Lower lobe of right lung (tissue), 2 donors: ENCODE measurements at regions not wholly inside any gene's neighbourhood (a gene's known extent, or its start where the extent isn't known, plus 50 kb on each side); places are given as distances from the start of the nearest gene placed in this dataset.

Experiments used
- ATAC-seq, 2 donors: fragments of 200-7000 bp; cut with Tn5 transposase; one replicate each; pipeline ENCODE4 v1.9.1; 2020 to 2022; ENCODE audit warnings: mild to moderate bottlenecking in 2 of 2, moderate library complexity in 2 of 2
- DNase-seq: peaks from one replicate; pipeline ENCODE4 v3.0.0-alpha.2; 2020
- H3K27ac ChIP-seq: fragments of 200-600 bp; one replicate; pipeline ENCODE4 v1.8.0; 2022
- H3K27me3 ChIP-seq: fragments of 200-600 bp; one replicate; pipeline ENCODE4 v1.8.0; 2022; ENCODE audit warnings: low read depth
- H3K36me3 ChIP-seq: fragments of 200-600 bp; one replicate; pipeline ENCODE4 v1.8.0; 2022; ENCODE audit warnings: mild to moderate bottlenecking
- H3K4me1 ChIP-seq: fragments of 200-600 bp; one replicate; pipeline ENCODE4 v1.8.0; 2022
- H3K4me3 ChIP-seq: fragments of 200-600 bp; one replicate; pipeline ENCODE4 v1.8.0; 2022; ENCODE audit warnings: mild to moderate bottlenecking
- H3K9me3 ChIP-seq: fragments of 200-600 bp; one replicate; pipeline ENCODE4 v1.8.0; 2022
- CTCF ChIP-seq: fragments of 200-600 bp; IDR thresholded peaks from one replicate; pipeline ENCODE4 v1.8.0; 2022; ENCODE audit warnings: antibody characterized with exemption, mild to moderate bottlenecking
- intact Hi-C: fragments of 100-400 bp; cut with DNase I; formaldehyde crosslinking; loops from one replicate; pipeline ENCODE4 v1.11.0; 2022
- donor health status: DM: no; HTN: yes; CAD: no; lungs with severe emphysema.

- no peaks in the 10 kb centered on the region for H3K9me3 ChIP-seq
- H3K27ac ChIP-seq = no peak overlapping the region
- DNase-seq = no peak
- H3K4me1 ChIP-seq = no peaks in the 10 kb centered on the region
- H3K27me3 ChIP-seq = no peaks in the 10 kb centered on the region
- H3K36me3 ChIP-seq = no peaks in the 10 kb centered on the region
- intact Hi-C loops = no loop called here
- H3K4me3 ChIP-seq = no peak overlapping the region
- TF ChIP-seq CTCF = no peak
- ATAC-seq = no peak
Measured at GRCh38 chr22:49571326-49571725, 256.3 kb downstream of the BRD1 start.

GRCh38 chr22:49570032-49570848 is 257.4 kb downstream of the BRD1 start:
- no peak for ATAC-seq
- TF ChIP-seq CTCF = no peak
- H3K4me3 ChIP-seq = no peak overlapping the region
- H3K9me3 ChIP-seq = no peaks in the 10 kb centered on the region
- no peaks in the 10 kb centered on the region for H3K4me1 ChIP-seq
- no peaks in the 10 kb centered on the region for H3K27me3 ChIP-seq
- H3K36me3 ChIP-seq = no peaks in the 10 kb centered on the region
- peak; percentile 10 for DNase-seq
- intact Hi-C loops = no loop called here
- no peak overlapping the region for H3K27ac ChIP-seq

- no peak overlapping the region for H3K27ac ChIP-seq
- H3K27me3 ChIP-seq = no peaks in the 10 kb centered on the region
- no peaks in the 10 kb centered on the region for H3K9me3 ChIP-seq
- H3K4me1 ChIP-seq = no peaks in the 10 kb centered on the region
- no peak overlapping the region for H3K4me3 ChIP-seq
- TF ChIP-seq CTCF = no peak
- ATAC-seq (no peak), DNase-seq (no peak)
- no peaks in the 10 kb centered on the region for H3K36me3 ChIP-seq
- intact Hi-C loops = no loop called here
Measured at GRCh38 chr22:49569286-49570031, 258.2 kb downstream of the BRD1 start.

GRCh38 chr22:49568751-49569285 is 258.9 kb downstream of the BRD1 start:
- no peak for TF ChIP-seq CTCF
- Histone ChIP-seq H3K27ac (no peak overlapping the region), H3K4me1 (no peaks in the 10 kb centered on the region), H3K4me3 (no peak overlapping the region), H3K9me3 (no peaks in the 10 kb centered on the region), H3K36me3 (no peaks in the 10 kb centered on the region), H3K27me3 (no peaks in the 10 kb centered on the region)
- ATAC-seq (no peak), DNase-seq (no peak)
- intact Hi-C loops = no loop called here

- Histone ChIP-seq H3K9me3 (no peaks in the 10 kb centered on the region), H3K4me3 (no peak overlapping the region), H3K4me1 (no peaks in the 10 kb centered on the region), H3K27me3 (no peaks in the 10 kb centered on the region), H3K27ac (no peak overlapping the region), H3K36me3 (no peaks in the 10 kb centered on the region)
- ATAC-seq (no peak), DNase-seq (no peak)
- no peak for TF ChIP-seq CTCF
- intact Hi-C loops = no loop called here
Measured at GRCh38 chr22:49567899-49568750, 259.5 kb downstream of the BRD1 start.
